D721Med (cell line): ENCODE measurements at regions not wholly inside any gene's neighbourhood (a gene's known extent, or its start where the extent isn't known, plus 50 kb on each side); places are given as distances from the start of the nearest gene placed in this dataset.

ENCODE experiments used
- DNase-seq: peaks from one replicate; pipeline ENCODE4 v3.0.0; 2011; ENCODE audit warnings: low spot score; ENCODE audit not compliant: insufficient read length
- FAIRE-seq: peaks from 2 replicates; lab custom pipeline; 2011; peaks lifted over from hg19 to GRCh38; lab: Jason Lieb, UNC
- TF ChIP-seq, protein P1 (sequence below): IDR thresholded peaks from 2 replicates; pipeline ENCODE4 v1.5.1; 2012; ENCODE audit warnings: mild to moderate bottlenecking, control low read depth; ENCODE audit not compliant: insufficient read depth; ENCODE audit errors: missing control alignments

DNA sequence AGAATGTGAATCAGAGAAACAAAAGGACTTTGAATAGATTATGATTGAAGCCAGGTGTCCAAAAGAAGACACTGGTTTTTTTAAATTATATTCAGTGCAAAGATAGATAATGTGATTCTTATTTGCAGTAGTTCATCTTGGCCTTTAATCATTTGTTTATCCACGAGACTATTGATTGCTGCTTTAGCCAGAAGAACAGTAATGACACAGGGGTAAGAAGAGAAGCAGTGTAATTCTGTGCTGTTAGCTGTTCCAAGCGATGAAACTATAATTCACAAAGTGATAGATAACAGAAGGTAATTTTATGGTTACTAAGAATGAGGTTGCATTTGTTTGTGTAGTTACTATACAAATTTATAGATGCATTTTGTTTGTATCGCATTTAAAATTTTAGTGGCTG, 311.6 kb downstream of the MZT1 start:
- FAIRE-seq = peak; percentile 55
- no peak for DNase-seq
- TF ChIP-seq, protein P1, sequence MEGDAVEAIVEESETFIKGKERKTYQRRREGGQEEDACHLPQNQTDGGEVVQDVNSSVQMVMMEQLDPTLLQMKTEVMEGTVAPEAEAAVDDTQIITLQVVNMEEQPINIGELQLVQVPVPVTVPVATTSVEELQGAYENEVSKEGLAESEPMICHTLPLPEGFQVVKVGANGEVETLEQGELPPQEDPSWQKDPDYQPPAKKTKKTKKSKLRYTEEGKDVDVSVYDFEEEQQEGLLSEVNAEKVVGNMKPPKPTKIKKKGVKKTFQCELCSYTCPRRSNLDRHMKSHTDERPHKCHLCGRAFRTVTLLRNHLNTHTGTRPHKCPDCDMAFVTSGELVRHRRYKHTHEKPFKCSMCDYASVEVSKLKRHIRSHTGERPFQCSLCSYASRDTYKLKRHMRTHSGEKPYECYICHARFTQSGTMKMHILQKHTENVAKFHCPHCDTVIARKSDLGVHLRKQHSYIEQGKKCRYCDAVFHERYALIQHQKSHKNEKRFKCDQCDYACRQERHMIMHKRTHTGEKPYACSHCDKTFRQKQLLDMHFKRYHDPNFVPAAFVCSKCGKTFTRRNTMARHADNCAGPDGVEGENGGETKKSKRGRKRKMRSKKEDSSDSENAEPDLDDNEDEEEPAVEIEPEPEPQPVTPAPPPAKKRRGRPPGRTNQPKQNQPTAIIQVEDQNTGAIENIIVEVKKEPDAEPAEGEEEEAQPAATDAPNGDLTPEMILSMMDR = no peak

DNA sequence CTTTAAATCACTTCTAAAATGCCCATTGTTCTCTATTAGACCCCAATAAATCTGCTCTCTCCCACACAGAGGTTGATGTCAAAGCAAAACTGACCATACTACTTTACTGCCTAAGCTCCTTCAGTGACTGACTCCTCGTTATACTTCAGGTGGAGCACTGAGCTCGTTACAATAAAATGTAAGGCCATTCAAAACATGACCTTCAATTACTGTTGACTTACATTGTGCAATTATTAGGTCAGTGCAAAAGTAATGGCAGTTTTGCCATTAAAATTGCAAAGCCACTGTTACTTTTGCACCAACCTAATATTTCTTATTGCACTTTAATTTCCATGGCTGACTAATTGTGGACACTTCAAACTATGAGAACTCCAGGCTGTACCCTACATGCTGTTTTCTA, 314.9 kb downstream of the MZT1 start:
- TF ChIP-seq, protein P1 = no peak
- FAIRE-seq (no peak), DNase-seq (no peak)

DNA sequence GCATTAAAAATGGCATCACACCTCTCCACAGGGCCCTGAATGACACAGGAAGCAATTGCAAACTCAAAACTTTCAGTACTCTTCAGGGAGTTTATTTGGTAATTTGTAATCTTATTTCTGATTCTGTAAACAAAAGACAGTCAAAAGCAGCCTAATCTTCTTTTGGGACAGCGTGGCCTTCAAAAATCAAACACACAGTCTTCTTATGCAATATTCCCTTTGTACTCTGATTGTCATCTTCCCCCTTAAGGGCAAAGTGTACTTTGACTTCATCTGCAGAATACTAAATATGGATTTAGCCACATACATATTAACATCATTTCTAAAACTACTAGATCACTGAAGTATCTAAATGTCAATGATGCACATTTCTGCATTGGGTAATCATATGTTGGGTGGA, 322.0 kb downstream of the MZT1 start:
- DNase-seq (no peak), FAIRE-seq (no peak)
- TF ChIP-seq, protein P1 = no peak

DNA sequence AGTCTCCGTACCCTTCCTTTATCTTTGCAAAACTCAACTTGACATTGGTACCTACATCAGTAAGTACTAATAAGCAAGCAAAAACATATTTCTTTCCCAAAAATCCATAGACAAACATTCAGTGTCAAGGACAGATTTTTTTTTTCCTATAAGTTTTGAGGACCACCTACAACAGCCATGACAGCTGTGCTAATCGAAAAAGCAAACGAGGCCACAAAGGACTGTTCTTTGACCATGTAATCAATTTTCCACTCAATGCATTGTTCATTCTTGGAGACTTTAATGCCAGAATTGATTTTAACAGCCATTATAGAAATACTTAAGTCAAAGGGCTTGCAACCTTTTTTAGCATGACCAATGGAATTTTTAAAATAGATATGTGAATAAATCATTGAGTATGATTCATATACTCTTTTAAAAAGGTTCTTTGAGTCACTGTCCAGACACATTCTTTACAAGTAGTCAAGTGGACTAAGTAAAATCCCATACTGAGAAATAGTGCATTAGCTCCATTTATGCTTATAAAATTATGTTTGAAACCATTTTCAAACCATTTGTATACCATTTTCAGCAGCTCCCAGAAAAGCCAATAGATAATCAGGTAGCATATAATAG, 323.9 kb downstream of the MZT1 start:
- DNase-seq = no peak
- FAIRE-seq = no peak
- TF ChIP-seq, protein P1 = no peak

DNA sequence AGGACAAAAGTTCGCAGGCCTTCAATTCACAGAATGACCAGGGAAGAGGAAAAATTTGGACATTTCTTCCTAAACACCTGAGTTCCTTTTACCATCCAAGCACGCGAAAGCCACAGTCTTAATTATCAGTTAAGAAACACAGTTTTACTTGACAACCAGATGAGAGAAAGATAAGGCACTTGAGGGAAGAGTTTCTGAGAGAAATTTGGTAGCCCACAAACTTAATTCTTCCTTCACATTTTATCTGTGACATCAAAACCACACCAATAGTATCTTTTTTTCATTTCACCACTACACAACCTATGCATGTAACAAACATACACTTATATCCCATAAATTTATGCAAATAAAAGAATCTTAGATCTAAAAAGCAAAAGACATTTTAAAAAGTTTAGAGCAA, 326.6 kb downstream of the MZT1 start:
- FAIRE-seq (no peak), DNase-seq (no peak)
- TF ChIP-seq, protein P1 = no peak

DNA sequence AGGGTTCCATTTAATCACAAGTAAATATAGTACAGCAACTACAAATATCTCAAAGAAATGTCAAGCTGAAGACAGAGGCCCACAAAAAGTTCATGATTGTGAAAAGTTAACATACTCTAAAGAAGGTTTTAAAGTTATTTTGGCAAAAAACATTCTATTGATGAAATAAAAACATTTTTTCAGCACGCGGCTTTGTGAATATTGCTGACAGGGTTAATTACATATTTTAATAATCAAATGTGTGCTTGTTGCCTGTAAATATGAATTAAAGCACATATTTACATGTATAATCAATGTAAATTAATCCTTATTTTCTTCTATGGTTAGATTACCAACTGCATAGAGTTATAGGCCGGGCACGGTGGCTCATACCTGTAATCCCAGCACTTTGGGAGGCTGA, 328.1 kb downstream of the MZT1 start:
- DNase-seq = no peak
- FAIRE-seq = no peak
- TF ChIP-seq, protein P1 = no peak

DNA sequence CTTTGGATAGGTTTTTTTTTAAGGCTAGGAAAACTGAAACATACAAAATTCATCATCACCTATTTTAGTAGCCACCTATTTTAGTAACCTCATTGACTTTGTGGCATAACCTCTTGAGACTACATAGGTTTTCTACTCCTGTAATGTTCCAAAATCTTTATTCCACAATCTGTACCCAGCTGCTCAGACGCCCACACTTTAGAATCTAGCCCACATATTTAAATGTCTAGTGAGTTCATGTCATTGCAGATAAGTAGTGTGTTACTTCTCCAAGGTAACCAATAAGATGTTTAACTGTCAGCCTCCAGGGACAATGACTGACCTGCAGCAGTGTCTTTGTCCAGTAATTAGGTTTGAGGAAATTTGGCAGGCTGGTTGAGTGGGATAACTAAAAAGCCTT, 330.2 kb downstream of the MZT1 start:
- TF ChIP-seq, protein P1 = no peak
- FAIRE-seq (no peak), DNase-seq (no peak)
